ENCODE measurements at regions not wholly inside any gene's neighbourhood (a gene's known extent, or its start where the extent isn't known, plus 50 kb on each side); places are given as distances from the start of the nearest gene placed in this dataset.
"Not testable (repeated sequence)": the region's sequence is repeated elsewhere in the genome, so short reads cannot be mapped to it uniquely, and the experiment has no call there.

DNA sequence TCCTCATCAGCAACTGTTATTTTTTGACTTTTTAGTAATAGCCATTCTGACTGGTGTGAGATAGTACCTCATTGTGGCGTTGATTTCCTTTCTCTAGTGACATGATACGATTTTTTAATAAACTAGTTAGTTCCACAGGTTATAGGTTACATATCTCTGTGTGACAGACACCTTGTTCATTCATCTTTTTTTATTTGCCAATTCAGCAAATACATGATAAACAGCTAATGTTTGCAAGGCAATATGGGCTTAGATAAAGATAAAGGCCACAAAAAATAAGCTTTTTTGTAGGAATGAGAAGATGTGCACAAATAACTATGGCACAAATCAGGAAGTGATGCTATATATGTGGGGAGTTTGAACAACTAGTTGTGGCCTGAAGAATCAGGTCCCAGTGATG lies 366.8 kb downstream of the HLX start:
- ATAC-seq (no peak), DNase-seq (ENCODE audit: missing footprints) (no peak)
- intact Hi-C loops (cut with DNase I): no loop called here

DNA sequence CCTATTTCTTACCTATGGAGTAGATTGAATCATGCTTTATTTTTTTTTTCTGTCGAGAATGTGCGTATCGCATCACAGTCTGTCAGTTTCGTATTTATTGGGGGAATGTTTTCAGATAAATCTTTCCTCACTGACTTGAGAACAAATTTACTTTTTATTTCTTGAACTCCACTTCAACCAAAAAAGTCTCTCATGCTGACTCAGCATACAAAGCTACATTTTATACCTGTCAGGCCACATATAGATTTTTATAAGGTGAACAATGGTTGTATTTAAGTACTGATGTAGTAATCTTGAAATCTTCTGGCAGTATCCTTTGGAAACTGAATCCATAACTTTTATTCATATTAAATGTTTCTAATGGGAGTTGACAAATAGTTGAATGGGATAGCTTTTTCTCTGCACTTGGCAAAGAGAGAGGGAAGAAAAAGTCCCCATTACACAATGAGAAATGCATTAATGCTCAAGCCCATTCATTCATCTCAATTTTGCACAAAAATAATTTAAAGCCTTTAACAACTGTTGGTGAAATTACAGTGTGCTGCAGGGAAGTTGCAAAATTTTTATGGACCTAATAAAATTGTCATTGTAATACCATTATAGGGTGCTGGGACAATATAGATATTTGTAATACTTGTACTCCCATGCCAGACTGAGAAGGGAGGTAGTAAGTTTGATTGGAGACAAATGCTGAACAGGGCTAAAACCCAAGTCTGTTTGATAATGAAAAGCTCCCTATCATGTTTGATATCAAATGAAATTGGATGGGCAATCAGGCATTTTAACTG lies 367.6 kb downstream of the HLX start:
- intact Hi-C loops (cut with DNase I): no loop called here
- DNase-seq (ENCODE audit: missing footprints): no peak
- ATAC-seq: no peak

DNA sequence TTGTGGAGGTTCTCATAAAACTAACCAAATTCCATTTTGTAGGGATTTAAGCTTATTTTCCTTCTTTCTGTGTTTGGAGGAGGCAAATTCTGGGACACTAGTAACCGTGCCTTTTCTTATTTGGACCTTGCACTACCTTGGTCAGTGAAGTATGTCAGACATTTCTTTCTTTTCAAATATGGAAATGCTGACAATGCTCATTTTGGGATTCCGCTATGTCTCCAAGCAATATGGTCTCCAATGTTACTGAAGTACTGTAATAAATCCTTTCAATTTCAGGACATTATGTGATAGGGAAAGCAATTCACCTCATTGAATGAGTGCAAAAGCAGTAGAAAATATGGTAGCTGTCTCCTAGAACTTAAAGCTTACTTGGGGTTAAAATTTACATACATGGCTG lies 372.3 kb downstream of the HLX start:
- no peak for DNase-seq (ENCODE audit: missing footprints)
- ATAC-seq: no peak
- intact Hi-C loops (cut with DNase I): no loop called here

DNA sequence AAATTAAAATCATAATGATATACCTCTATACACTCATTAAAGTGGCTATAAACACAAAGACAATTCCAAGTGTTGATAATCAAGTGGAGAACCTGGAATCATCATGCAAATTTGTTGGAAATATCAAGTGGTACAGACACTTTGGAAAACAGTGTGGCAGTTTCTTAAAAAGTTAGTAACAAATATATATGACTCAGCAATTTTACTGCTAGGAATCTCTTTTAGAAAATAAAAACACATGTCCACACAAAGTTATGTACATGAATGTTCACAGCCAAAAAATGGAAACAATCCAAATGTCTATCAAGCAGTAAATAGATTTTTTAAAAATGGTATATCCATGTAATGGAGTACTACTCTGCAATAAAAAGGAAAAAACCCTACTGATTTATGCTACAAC lies 375.6 kb downstream of the HLX start:
- ATAC-seq (no peak), DNase-seq (ENCODE audit: missing footprints) (no peak)
- intact Hi-C loops (cut with DNase I): no loop called here

DNA sequence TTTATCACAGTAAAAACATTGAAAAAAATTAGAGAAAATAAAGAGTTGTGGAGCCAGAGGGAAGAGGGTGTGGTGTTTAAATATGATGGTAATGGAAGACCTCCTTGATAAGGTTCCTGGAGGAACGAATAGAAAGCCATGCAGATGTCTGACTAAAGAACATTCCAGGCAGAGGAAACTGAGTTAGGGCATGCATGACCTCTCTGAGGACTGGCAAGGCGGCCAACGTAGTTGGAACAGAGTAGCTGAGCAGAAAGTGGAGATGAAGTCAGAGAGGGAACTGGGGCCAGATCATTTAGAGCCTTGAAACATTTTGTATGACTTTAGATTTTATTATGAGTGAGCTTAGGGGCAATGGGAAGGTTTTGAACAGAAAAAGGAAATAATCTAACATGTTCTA lies 377.5 kb downstream of the HLX start:
- DNase-seq (ENCODE audit: missing footprints) (no peak), ATAC-seq (peak; percentile 56)
- intact Hi-C loops (cut with DNase I): no loop called here

DNA sequence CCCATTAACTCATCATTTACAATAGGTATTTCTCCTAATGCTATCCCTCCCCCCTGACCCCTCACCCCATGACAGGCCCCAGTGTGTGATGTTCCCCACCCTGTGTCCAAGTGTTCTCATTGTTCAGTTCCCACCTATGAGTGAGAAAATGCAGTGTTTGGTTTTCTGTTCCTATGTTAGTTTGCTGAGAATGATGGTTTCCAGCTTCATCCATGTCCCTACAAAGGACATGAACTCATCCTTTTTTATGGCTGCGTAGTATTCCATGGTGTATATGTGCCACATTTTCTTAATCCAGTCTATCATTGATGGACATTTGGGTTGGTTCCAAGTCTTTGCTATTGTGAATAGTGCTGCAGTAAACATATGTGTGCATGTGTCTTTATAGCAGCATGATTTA lies 378.3 kb downstream of the HLX start:
- ATAC-seq; DNase-seq (ENCODE audit: missing footprints); intact Hi-C loops (cut with DNase I): not testable (repeated sequence)

DNA sequence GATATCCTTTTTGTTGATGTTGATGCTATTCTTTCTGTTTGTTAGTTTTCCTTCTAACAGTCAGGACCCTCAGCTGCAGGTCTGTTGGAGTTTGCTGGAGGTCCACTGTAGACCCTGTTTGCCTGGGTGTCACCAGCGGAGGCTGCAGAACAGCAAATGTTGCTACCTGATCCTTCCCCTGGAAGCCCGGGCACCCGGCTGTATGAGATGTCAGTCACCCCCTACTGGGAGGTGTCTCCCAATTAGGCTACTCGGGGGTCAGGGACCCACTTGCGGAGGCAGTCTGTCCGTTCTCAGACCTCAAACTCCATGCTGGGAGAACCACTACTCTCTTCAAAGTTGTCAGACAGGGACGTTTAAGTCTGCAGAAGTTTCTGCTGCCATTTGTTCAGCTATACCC lies 383.4 kb downstream of the HLX start:
- ATAC-seq; DNase-seq (ENCODE audit: missing footprints): not testable (repeated sequence)
- intact Hi-C loops (cut with DNase I): loop anchor here (5.0 kb wide), 1 partner anchor 385 kb away; the partner anchor contains the start of gene HLX

DNA sequence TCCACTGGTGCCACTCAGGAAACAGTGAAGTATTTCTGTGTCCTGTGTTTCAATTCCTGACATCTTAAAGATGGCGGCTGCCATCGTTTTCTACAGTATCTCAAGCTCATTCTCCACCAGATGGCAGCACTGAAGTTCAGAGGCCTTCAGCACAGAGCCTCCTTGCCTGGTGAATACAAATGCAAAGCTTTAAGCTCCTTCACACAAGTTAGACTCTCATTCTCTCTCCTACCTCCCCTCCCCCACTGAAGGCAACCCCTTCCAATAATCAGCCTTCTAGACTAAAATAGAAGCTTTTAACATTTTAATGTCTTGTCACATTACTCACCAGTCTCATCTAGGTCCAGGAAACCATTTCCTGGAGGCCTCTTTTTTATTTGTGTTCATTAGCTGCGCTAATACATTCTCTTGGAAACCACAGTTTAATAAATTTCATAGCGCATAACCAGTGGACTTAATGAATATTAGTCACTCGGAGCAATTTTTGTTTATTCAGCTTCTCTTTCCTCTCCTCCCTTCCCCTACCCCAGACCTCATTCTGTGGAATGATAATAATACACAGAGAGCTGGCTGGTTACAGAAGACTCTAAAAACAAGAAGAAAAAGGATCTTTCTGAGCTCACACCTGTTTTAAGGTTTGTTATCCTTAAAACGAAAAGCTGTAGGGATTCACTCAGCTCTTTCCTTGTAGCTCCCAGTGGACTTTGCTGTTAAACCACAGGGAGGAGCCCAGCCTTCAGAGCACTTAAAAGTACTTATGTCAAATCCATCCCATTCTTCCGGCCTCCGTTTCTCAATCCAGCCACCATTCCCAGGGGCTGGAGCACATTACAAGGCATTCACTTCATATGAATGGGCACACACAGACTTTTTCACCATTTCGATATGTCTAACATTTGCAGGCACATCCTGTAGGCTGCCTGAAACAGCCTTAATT lies 384.9 kb downstream of the HLX start:
- DNase-seq (ENCODE audit: missing footprints) (no peak), ATAC-seq (peak; percentile 48)
- intact Hi-C loops (cut with DNase I): loop anchor here (5.0 kb wide), 1 partner anchor 387 kb away; the partner anchor contains the start of gene HLX

DNA sequence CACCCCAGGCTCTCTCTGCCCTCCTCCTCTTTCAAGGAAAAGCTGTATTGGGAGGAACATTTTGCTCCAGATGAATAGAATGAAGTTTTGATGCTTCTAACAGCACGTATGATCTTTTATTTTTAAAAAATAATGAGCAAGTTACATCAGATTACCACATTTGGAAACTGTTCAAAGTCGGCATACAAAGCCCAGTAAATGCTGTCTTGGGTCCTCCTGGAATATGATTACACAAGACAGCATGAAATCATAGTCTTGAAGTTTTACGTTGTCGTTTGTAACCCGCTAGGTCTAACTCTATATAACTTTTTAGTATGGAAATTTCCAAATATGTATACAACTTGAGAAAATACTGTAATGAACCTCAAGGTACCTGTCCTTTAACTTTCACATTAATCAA lies 385.6 kb downstream of the HLX start:
- DNase-seq (ENCODE audit: missing footprints) (no peak), ATAC-seq (peak; percentile 44)
- intact Hi-C loops (cut with DNase I): loop anchor here (5.0 kb wide), 2 partner anchors 172 to 388 kb away; partner anchors contain the start of gene HLX

DNA sequence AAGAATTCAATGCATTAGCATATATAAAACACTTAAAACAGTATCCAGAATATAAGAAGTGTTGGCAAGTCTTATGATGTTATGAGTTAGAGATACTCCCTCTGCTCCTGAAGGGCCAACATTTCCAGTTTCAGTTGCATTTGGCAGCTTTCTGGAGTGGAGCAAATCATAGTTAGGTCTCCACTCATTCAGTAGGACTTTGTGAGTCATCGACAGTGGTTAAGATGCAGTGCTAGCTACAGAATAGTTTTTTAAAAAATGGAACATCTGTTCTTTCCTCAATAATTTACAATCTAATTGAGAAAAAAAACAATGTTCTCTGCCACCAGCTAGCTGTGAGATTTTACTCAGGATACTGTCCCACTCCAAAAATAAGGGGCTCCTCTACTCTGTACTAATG lies 389.1 kb downstream of the HLX start:
- intact Hi-C loops (cut with DNase I): loop anchor here (5.0 kb wide), 1 partner anchor 169 kb away; no protein-coding TSS in a partner anchor
- DNase-seq (ENCODE audit: missing footprints) (no peak), ATAC-seq (no peak)

DNA sequence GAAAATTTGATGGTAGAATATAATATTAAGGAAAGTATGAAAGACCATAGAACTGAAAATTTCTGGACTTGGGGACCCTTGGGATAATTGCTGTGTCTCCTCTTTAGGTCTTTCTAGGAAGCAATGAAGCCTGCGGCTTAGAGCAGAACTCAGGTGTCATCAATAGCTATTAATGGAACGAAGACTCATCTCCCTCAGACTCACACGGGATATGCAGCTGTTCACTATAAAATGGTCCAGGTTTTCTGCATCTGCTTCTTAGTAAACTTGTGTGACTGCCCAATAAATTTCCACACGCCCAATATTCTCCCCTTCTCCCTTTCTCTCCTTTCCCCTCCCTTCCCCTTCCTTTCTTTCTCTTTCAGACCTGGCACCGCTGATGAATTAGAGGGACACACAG lies 392.5 kb downstream of the HLX start:
- DNase-seq (ENCODE audit: missing footprints) (no peak), ATAC-seq (no peak)
- intact Hi-C loops (cut with DNase I): no loop called here

DNA sequence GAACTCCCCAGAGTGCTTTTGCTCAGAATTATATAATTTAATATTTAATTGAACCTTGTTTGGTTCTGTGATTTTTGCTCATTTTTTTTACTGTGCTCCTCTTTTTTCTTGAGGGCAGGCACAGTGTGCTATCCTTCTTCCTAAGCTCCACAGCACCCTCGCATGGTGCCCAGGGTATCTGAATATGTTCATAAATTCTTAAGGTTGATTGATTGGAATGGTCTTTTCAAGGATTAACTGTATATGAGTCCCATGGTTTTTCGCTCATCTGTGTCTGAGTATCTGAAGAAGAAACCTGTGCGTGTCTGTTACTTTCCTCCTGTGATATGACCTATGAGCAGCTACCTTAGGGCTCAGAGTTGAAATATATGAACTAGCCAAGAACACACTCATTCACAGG lies 393.7 kb downstream of the HLX start:
- DNase-seq (ENCODE audit: missing footprints): no peak
- no peak for ATAC-seq
- intact Hi-C loops (cut with DNase I): no loop called here

DNA sequence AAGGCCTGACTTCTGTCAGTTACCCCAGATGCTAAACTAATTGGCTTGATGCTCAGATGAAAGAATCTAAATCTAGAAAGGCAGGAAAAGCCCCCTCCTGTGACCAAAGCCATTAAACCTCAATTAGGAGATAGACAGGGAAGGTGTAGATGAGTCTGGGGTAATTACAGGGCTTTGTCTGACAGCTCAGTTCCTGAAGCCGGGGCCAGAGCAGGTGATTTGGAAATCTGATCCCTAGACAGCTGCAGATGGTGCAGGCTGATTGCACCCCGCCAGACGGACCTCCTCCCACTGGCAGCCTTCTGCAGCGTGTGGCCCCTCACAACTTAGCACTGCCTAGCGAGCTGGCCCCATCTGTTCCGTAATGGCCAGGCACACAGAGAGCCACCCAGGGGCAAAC lies 395.1 kb downstream of the HLX start:
- no peak for ATAC-seq
- no peak for DNase-seq (ENCODE audit: missing footprints)
- intact Hi-C loops (cut with DNase I): no loop called here

DNA sequence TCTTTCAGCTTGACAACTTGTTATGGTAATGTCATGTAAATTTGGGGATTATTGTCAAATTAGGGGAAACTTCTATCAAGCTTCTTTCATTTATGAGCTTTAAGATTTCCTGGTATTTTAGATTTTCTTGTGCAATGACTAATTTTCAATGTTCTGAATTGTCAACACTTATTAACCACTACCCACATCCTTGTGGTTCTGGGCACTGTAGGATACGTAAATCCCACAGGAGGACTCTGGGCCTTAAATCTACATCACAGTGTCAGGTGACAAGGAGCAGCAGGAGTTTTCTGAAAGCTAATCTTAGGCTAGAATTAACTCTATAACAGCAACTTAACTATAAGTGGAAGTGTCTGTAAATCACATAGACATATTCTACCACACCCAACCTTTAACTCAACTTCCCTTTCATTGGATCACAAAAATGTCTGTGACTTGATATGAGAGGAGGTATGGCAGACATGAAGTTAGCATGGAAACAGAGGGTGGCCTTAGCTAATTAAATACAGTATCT lies 397.7 kb downstream of the HLX start:
- intact Hi-C loops (cut with DNase I): no loop called here
- DNase-seq (ENCODE audit: missing footprints) (no peak), ATAC-seq (no peak)

DNA sequence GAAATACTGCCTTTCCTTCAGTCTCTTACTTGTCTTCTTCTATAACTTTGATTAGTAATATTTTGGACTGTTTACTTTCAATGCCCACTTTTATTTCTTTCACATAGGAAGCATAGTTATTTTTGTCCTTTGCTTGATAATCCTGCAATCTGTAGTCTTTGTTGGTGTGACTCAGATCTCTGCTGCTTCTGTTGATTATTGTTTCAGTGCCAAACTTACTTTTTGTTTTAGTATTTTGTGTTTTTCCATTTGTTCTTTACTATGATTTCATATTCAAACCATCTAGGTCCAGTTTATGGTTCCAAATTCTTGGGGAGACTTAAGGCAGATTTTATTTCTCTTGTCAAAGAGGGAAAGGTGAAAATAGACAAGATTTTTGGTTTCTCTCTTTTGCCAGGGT lies 399.9 kb downstream of the HLX start:
- intact Hi-C loops (cut with DNase I): no loop called here
- ATAC-seq (no peak), DNase-seq (ENCODE audit: missing footprints) (no peak)

DNA sequence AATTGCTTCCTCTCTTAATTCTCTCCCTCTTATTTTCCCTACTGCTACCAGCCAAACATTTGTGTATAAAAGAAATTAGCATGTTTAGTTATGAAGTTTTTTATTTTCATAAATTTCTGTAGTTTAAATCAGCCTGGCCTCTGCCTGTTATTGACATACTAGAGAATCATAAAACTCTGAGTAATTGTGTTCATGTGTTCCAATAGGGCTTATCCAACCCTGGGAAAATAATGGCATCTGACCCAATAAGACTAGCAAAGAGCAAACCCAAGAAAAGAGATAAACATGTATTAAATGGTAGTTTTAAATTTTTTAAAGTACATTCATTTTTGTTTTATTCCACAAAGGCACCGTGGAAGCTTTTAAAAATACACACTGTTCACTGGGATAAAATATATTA lies 404.3 kb downstream of the HLX start:
- no peak for ATAC-seq
- intact Hi-C loops (cut with DNase I): no loop called here
- DNase-seq (ENCODE audit: missing footprints): no peak

DNA sequence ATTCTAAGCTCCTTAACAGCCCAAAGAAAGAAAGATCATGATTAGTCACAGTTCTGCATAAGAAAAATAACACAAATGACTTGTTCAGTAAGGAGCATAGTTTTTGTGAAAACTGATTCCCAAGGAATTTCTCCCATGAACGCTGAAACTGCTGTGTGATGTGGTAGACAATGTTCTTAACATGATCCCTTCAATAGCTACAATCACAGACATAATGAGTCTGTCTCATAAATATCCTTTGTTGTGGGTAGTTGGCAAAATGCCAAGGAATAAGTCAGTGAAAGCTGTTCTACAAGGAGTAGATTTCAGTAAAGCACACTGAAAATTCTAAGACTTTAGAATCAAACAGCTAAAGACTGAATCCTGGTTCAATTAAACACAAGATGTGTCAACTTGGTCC lies 404.8 kb downstream of the HLX start:
- DNase-seq (ENCODE audit: missing footprints) (no peak), ATAC-seq (no peak)
- intact Hi-C loops (cut with DNase I): no loop called here

DNA sequence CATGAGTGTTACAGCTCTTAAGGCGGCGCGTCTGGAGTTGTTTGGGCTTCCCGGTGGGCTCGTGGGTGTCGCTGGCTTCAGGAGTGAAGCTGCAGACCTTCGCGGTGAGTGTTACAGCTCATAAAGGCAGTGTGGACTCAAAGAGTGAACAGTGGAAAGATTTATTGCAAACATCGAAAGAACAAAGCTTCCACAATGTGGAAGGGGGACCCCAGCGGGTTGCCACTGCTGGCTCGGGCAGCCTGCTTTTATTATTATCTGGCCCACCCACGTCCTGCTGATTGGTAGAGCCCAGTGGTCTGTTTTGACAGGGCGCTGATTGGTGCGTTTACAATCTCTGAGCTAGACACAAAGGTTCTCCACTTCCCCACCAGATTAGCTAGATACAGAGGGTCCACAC lies 405.7 kb downstream of the HLX start:
- intact Hi-C loops (cut with DNase I); DNase-seq (ENCODE audit: missing footprints); ATAC-seq: not testable (repeated sequence)

DNA sequence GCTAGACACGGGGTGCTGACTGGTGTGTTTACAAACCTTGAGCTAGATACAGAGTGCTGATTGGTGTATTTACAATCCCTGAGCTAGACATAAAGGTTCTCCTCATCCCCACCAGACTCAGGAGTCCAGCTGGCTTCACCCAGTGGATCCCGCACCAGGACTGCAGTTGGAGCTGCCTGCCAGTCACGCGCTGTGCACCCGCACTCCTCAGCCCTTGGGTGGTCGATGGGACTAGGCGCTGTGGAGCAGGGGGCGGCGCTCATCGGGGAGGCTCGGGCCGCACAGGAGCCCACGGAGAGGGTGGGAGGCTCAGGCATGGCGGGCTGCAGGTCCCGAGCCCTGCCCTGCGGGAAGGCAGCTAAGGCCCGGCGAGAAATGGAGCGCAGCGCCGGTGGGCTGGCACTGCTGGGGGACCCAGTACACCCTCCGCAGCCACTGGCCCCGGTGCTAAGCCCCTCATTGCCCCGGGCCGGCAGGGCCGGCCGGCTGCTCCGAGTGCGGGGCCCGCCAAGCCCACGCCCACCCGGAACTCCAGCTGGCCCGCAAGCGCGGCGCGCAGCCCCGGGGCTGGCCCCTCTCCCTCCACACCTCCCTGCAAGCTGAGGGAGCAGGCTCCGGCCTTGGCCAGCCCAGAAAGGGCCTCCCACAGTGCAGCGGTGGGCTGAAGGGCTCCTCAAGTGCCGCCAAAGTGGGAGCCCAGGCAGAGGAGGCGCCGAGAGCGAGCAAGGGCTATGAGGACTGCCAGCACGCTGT lies 406.4 kb downstream of the HLX start:
- not testable (repeated sequence) for ATAC-seq; DNase-seq (ENCODE audit: missing footprints)
- intact Hi-C loops (cut with DNase I): loop anchor here (2.0 kb wide), 1 partner anchor 63 kb away; no protein-coding TSS in a partner anchor
